ENCODE measurements at regions not wholly inside any gene's neighbourhood (a gene's known extent, or its start where the extent isn't known, plus 50 kb on each side); places are given as distances from the start of the nearest gene placed in this dataset.

GRCh38 chr2:60295636-60295962 lies 257.9 kb downstream of the BCL11A start:
- no peak for DNase-seq (ENCODE audit: low read depth in 3 of 3)

GRCh38 chr2:60294901-60295635 lies 258.4 kb downstream of the BCL11A start:
- DNase-seq (ENCODE audit: low read depth in 3 of 3), result no peak

- DNase-seq (ENCODE audit: low read depth in 3 of 3), result no peak
These were observed 261.2 kb downstream of the BCL11A start for GRCh38 chr2:60292242-60292641.

- no peak for DNase-seq (ENCODE audit: low read depth in 3 of 3)
These were observed 262.9 kb downstream of the BCL11A start for GRCh38 chr2:60290509-60290908.

GRCh38 chr2:60285626-60286316 lies 267.7 kb downstream of the BCL11A start:
- DNase-seq (ENCODE audit: low read depth in 3 of 3), result no peak

GRCh38 chr2:60283626-60284025 lies 269.8 kb downstream of the BCL11A start:
- DNase-seq (ENCODE audit: low read depth in 3 of 3), result no peak

- no peak for DNase-seq (ENCODE audit: low read depth in 3 of 3)
These were observed 270.6 kb downstream of the BCL11A start for GRCh38 chr2:60282886-60283285.

- no peak for DNase-seq (ENCODE audit: low read depth in 3 of 3)
These were observed 271.7 kb downstream of the BCL11A start for GRCh38 chr2:60281730-60282129.

GRCh38 chr2:60280238-60280637 lies 273.2 kb downstream of the BCL11A start:
- no peak for DNase-seq (ENCODE audit: low read depth in 3 of 3)

- no peak for DNase-seq (ENCODE audit: low read depth in 3 of 3)
These were observed 274.5 kb downstream of the BCL11A start for GRCh38 chr2:60278906-60279305.

GRCh38 chr2:60275958-60276357 lies 277.5 kb downstream of the BCL11A start:
- no peak for DNase-seq (ENCODE audit: low read depth in 3 of 3)

- no peak for DNase-seq (ENCODE audit: low read depth in 3 of 3)
These were observed 279.6 kb downstream of the BCL11A start for GRCh38 chr2:60273836-60274235.

- DNase-seq (ENCODE audit: low read depth in 3 of 3), result no peak
These were observed 281.7 kb downstream of the BCL11A start for GRCh38 chr2:60271713-60272112.

- no peak for DNase-seq (ENCODE audit: low read depth in 3 of 3)
These were observed 282.3 kb downstream of the BCL11A start for GRCh38 chr2:60271131-60271530.

- no peak for DNase-seq (ENCODE audit: low read depth in 3 of 3)
These were observed 284.8 kb downstream of the BCL11A start for GRCh38 chr2:60268661-60269060.

GRCh38 chr2:60268032-60268431 lies 285.4 kb downstream of the BCL11A start:
- no peak for DNase-seq (ENCODE audit: low read depth in 3 of 3)

- no peak for DNase-seq (ENCODE audit: low read depth in 3 of 3)
These were observed 286.3 kb downstream of the BCL11A start for GRCh38 chr2:60267122-60267521.

GRCh38 chr2:60262178-60262577 lies 291.3 kb downstream of the BCL11A start:
- DNase-seq (ENCODE audit: low read depth in 3 of 3), result no peak

GRCh38 chr2:60260639-60261296 lies 292.7 kb downstream of the BCL11A start:
- DNase-seq (ENCODE audit: low read depth in 3 of 3), result no peak

- DNase-seq (ENCODE audit: low read depth in 3 of 3), result no peak
These were observed 293.7 kb downstream of the BCL11A start for GRCh38 chr2:60259781-60260180.

- DNase-seq (ENCODE audit: low read depth in 3 of 3), result no peak
These were observed 300.8 kb downstream of the BCL11A start for GRCh38 chr2:60252581-60253150.

- no peak for DNase-seq (ENCODE audit: low read depth in 3 of 3)
These were observed 302.2 kb downstream of the BCL11A start for GRCh38 chr2:60251247-60251646.

GRCh38 chr2:60249879-60250278 lies 303.6 kb downstream of the BCL11A start:
- no peak for DNase-seq (ENCODE audit: low read depth in 3 of 3)
